Caco-2 (cell line): ENCODE measurements at regions not wholly inside any gene's neighbourhood (a gene's known extent, or its start where the extent isn't known, plus 50 kb on each side); places are given as distances from the start of the nearest gene placed in this dataset.

Experiments
- BruUV-seq: library from RNA; stranded (reverse); fragments of 400-500 nt; replicated peaks from 2 replicates; lab custom pipeline; 2021; lab: Mats Ljungman, UMichigan
- CTCF ChIA-PET: fragments of 300-600 bp; sonication (Branson Sonifier 250); formaldehyde crosslinking; loops from one replicate; lab custom pipeline; 2022; ENCODE audit warnings: antibody characterized with exemption; lab: Charles Lee
- POLR2A ChIA-PET: fragments of 300-600 bp; sonication (Branson Sonifier 250); formaldehyde crosslinking; loops from one replicate; lab custom pipeline; 2022; ENCODE audit warnings: antibody characterized with exemption; lab: Charles Lee
- DNase-seq, 2 experiments: peaks; one replicate each; pipeline versions ENCODE4 v3.0.0 to v3.0.0-alpha.2; 2020 to 2022
- H3K27me3 ChIP-seq: replicated peaks from 2 replicates; pipeline ENCODE4 v1.6.0; 2011; ENCODE audit warnings: low read length; ENCODE audit not compliant: control insufficient read depth, insufficient read depth
- H3K36me3 ChIP-seq: 2 replicates; pipeline ENCODE4 v1.5.1; 2011; ENCODE audit warnings: low read length; ENCODE audit not compliant: control insufficient read depth, insufficient read depth
- H3K4me1 ChIP-seq: fragments of 250-450 bp; sonication (Bioruptor Pico); 2 replicates; pipeline ENCODE4 v1.5.1; 2020; ENCODE audit warnings: mild to moderate bottlenecking
- H3K4me3 ChIP-seq: 2 replicates; pipeline ENCODE4 v1.5.1; 2011; ENCODE audit warnings: low read depth, mild to moderate bottlenecking, control low read depth, low read length
- H3K9me3 ChIP-seq: fragments of 250-450 bp; sonication (Bioruptor Pico); 2 replicates; pipeline ENCODE4 v1.5.1; 2020; ENCODE audit warnings: mild to moderate bottlenecking, moderate library complexity
- H3K27ac Mint-ChIP-seq: one replicate; pipeline ENCODE4 v1.8.0; 2022; ENCODE audit warnings: mixed read lengths; ENCODE audit not compliant: unreplicated experiment
- H3K27me3 Mint-ChIP-seq: one replicate; pipeline ENCODE4 v1.8.0; 2022; ENCODE audit warnings: mixed read lengths; ENCODE audit not compliant: insufficient read depth, unreplicated experiment
- H3K36me3 Mint-ChIP-seq: one replicate; pipeline ENCODE4 v1.8.0; 2022; ENCODE audit warnings: mild to moderate bottlenecking, mixed read lengths; ENCODE audit not compliant: insufficient read depth, unreplicated experiment
- H3K4me1 Mint-ChIP-seq: one replicate; pipeline ENCODE4 v1.8.0; 2022; ENCODE audit warnings: low read depth, mixed read lengths; ENCODE audit not compliant: unreplicated experiment
- H3K4me3 Mint-ChIP-seq: one replicate; pipeline ENCODE4 v1.8.0; 2022; ENCODE audit warnings: mild to moderate bottlenecking, moderate library complexity, mixed read lengths; ENCODE audit not compliant: unreplicated experiment
- H3K9me3 Mint-ChIP-seq: one replicate; pipeline ENCODE4 v1.8.0; 2022; ENCODE audit warnings: mixed read lengths; ENCODE audit not compliant: unreplicated experiment
- CTCF ChIP-seq, 2 experiments: fragments of 200-600 bp in 1 of 2; IDR thresholded peaks; 1 replicate in 1 of 2; 2 replicates in 1 of 2; pipeline versions ENCODE4 v1.5.1 to v1.8.0; 2011 to 2022; ENCODE audit warnings: antibody characterized with exemption in 1 of 2, control low read depth in 1 of 2, inconsistent platforms in 1 of 2, low read depth in 1 of 2, low read length in 1 of 2, mild to moderate bottlenecking in 1 of 2, moderate library complexity in 1 of 2; ENCODE audit not compliant: insufficient read depth in 1 of 2, severe bottlenecking in 1 of 2, unreplicated experiment in 1 of 2
- intact Hi-C: fragments of 100-400 bp; cut with micrococcal nuclease; formaldehyde crosslinking; loops from one replicate; pipeline ENCODE4 v1.10.0; 2022; ENCODE audit not compliant: unreplicated experiment

DNA sequence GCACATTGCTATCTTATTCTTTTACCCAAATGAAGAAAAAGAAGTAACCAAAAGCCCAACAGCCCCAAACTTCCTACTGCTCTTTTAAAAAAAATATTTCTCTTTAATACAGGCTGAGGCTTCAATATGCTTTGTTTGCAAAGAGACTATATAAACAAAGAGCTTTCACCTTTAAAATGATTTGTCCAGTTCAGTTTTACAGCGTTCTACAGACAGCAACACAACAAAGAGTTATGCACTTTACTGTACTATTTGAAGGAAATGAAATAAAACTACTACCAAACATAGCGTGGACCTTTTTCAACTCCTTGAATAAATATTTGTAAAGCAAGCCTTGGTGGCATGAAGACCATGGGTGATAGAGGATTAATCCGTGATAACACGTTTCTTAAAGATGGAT lies 151.2 kb downstream of the FGF9 start:
- CTCF ChIA-PET: no interaction called here
- no peak for TF ChIP-seq CTCF (IDR thresholded peaks at IDR 0.05; ENCODE audit: insufficient read depth in 1 of 2, low read depth in 1 of 2, low read length in 1 of 2, severe bottlenecking in 1 of 2, unreplicated experiment in 1 of 2)
- H3K27ac Mint-ChIP-seq: no peak overlapping the region

GRCh38 chr13:21823416-21823815 lies 152.5 kb downstream of the FGF9 start:
- no peaks in the 10 kb centered on the region for H3K27me3 ChIP-seq
- H3K36me3 Mint-ChIP-seq: no peaks in the 10 kb centered on the region
- CTCF ChIA-PET: no interaction called here
- no peak overlapping the region for H3K4me3 Mint-ChIP-seq
- DNase-seq: no peak
- TF ChIP-seq CTCF (IDR thresholded peaks at IDR 0.05; ENCODE audit: insufficient read depth in 1 of 2, low read depth in 1 of 2, low read length in 1 of 2, severe bottlenecking in 1 of 2, unreplicated experiment in 1 of 2): no peak
- H3K4me3 ChIP-seq: no peak overlapping the region
- intact Hi-C loops: no loop called here
- H3K4me1 Mint-ChIP-seq: peaks cover 12% of the 10 kb centered on the region
- H3K36me3 ChIP-seq: no peaks in the 10 kb centered on the region
- BruUV-seq: no TSS peak
- H3K27ac Mint-ChIP-seq: no peak overlapping the region
- peaks cover 8% of the 10 kb centered on the region for H3K4me1 ChIP-seq
- POLR2A ChIA-PET: no interaction called here
- H3K27me3 Mint-ChIP-seq: no peaks in the 10 kb centered on the region
- no peaks in the 10 kb centered on the region for H3K9me3 Mint-ChIP-seq
- no peaks in the 10 kb centered on the region for H3K9me3 ChIP-seq

More for the DNA sequence above, 151.2 kb downstream of the FGF9 start:
- DNase-seq: no peak
- Histone ChIP-seq H3K36me3 (no peaks in the 10 kb centered on the region), H3K4me1 (peaks cover 8% of the 10 kb centered on the region), H3K27me3 (no peaks in the 10 kb centered on the region), H3K9me3 (no peaks in the 10 kb centered on the region), H3K4me3 (no peak overlapping the region)
- Mint-ChIP-seq H3K27me3 (no peaks in the 10 kb centered on the region), H3K4me3 (no peak overlapping the region), H3K9me3 (no peaks in the 10 kb centered on the region), H3K4me1 (peaks cover 12% of the 10 kb centered on the region), H3K36me3 (no peaks in the 10 kb centered on the region)
- POLR2A ChIA-PET: interaction anchor here (0.6 kb wide), 1 partner anchor 13 kb away, joined by 3 read pairs; no protein-coding TSS in a partner anchor
- intact Hi-C loops: no loop called here
- no TSS peak for BruUV-seq

GRCh38 chr13:21823949-21824348 lies 153.1 kb downstream of the FGF9 start:
- no peaks in the 10 kb centered on the region for H3K27me3 Mint-ChIP-seq

More at GRCh38 chr13:21823949-21824348, 153.1 kb downstream of the FGF9 start:
- intact Hi-C loops: no loop called here
- Mint-ChIP-seq H3K9me3 (no peaks in the 10 kb centered on the region), H3K36me3 (no peaks in the 10 kb centered on the region), H3K4me3 (no peak overlapping the region), H3K27ac (no peak overlapping the region), H3K4me1 (peaks cover 12% of the 10 kb centered on the region)
- ChIA-PET CTCF (no interaction called here), POLR2A (no interaction called here)
- no peak for DNase-seq
- H3K4me1 ChIP-seq: peaks cover 8% of the 10 kb centered on the region
- no peak for TF ChIP-seq CTCF (IDR thresholded peaks at IDR 0.05; ENCODE audit: insufficient read depth in 1 of 2, low read depth in 1 of 2, low read length in 1 of 2, severe bottlenecking in 1 of 2, unreplicated experiment in 1 of 2)
- H3K27me3 ChIP-seq: no peaks in the 10 kb centered on the region
- H3K4me3 ChIP-seq: no peak overlapping the region
- no peaks in the 10 kb centered on the region for H3K36me3 ChIP-seq
- BruUV-seq: no TSS peak
- H3K9me3 ChIP-seq: no peaks in the 10 kb centered on the region
